Right lobe of liver (tissue), 6 donors: ENCODE measurements at regions not wholly inside any gene's neighbourhood (a gene's known extent, or its start where the extent isn't known, plus 50 kb on each side); places are given as distances from the start of the nearest gene placed in this dataset.

Experiments used
- ATAC-seq, 4 donors: fragments of 200-7000 bp; cut with Tn5 transposase; one replicate each; pipeline ENCODE4 v1.9.1; 2020; ENCODE audit warnings: mild to moderate bottlenecking in 4 of 4, moderate library complexity in 4 of 4
- DNase-seq, 3 donors: peaks; one replicate each; pipeline ENCODE4 v3.0.0-alpha.2; 2020
- H3K27ac ChIP-seq, 3 donors: fragments of 200-600 bp; one replicate each; pipeline ENCODE4 v1.8.0; 2022
- H3K27me3 ChIP-seq, 2 donors: fragments of 200-600 bp; one replicate each; pipeline ENCODE4 v1.8.0; 2022
- H3K36me3 ChIP-seq, 4 donors: fragments of 200-600 bp; sonication (generic) in 1 of 4; one replicate each; pipeline versions ENCODE4 v1.5.1 to v1.8.0; 2017 to 2022; ENCODE audit warnings: control low read depth in 1 of 4
- H3K4me1 ChIP-seq, 4 donors: fragments of 200-600 bp; sonication (generic) in 1 of 4; one replicate each; pipeline versions ENCODE4 v1.5.1 to v1.8.0; 2017 to 2022; ENCODE audit warnings: control low read depth in 1 of 4
- H3K4me3 ChIP-seq, 3 donors: fragments of 200-600 bp; one replicate each; pipeline ENCODE4 v1.8.0; 2022
- H3K9me3 ChIP-seq, 4 donors: fragments of 200-600 bp; sonication (generic) in 1 of 4; one replicate each; pipeline versions ENCODE4 v1.5.1 to v1.8.0; 2017 to 2022; ENCODE audit warnings: control low read depth in 1 of 4
- CTCF ChIP-seq, 4 donors: fragments of 200-600 bp in 3 of 4; fragments of 450-650 bp in 1 of 4; IDR thresholded peaks; one replicate each; pipeline versions ENCODE4 v1.5.1 to v1.8.0; 2016 to 2022; ENCODE audit warnings: antibody characterized with exemption in 4 of 4, mild to moderate bottlenecking in 2 of 4
- POLR2A ChIP-seq: fragments of 450-650 bp; IDR thresholded peaks from one replicate; pipeline ENCODE4 v1.6.1; 2017; ENCODE audit warnings: antibody characterized with exemption, mild to moderate bottlenecking
- WGBS: methylation state at CpG from one replicate; pipeline ENCODE4 v1.1.6; 2018; ENCODE audit warnings: low coverage, low lambda C conversion rate; ENCODE audit not compliant: insufficient coverage; ENCODE audit errors: missing lambda C conversion rate; 5-methylcytosine and 5-hydroxymethylcytosine counted together
- intact Hi-C, 2 donors: fragments of 100-400 bp; cut with DNase I; formaldehyde crosslinking; loops; one replicate each; pipeline versions ENCODE4 v1.11.2 to v1.14.1; 2022
- donor health status: DM: no; HTN: yes; CAD: no.
- donor health status: DM: no; HTN: no; CAD: no.
- donor health status: DM: no; HTN: no; CAD: no.
- donor health status: DM: no; HTN: yes; CAD: no.
- donor health status: DM: no; HTN: yes; CAD: no.

GRCh38 chr4:164542431-164542830 is 211.5 kb upstream of the SMIM31 start:
- intact Hi-C loops = no loop called here
- TF ChIP-seq CTCF (IDR thresholded peaks at IDR 0.05) = no peak
- TF ChIP-seq POLR2A = no peak

GRCh38 chr4:164550989-164551712 is 202.8 kb upstream of the SMIM31 start:
- DNase-seq (no peak), ATAC-seq (no peak)
- intact Hi-C loops = no loop called here
- H3K27ac ChIP-seq = no peak overlapping the region
- H3K4me1 ChIP-seq = no peaks in the 10 kb centered on the region
- TF ChIP-seq POLR2A = no peak
- no peak for TF ChIP-seq CTCF (IDR thresholded peaks at IDR 0.05)
- H3K27me3 ChIP-seq = no peaks in the 10 kb centered on the region
- WGBS = 36% methylated on average over 3 of the region's 5 CpGs
- H3K4me3 ChIP-seq = no peak overlapping the region
- H3K9me3 ChIP-seq = no peaks in the 10 kb centered on the region
- no peaks in the 10 kb centered on the region for H3K36me3 ChIP-seq

More at GRCh38 chr4:164542431-164542830, 211.5 kb upstream of the SMIM31 start:
- ATAC-seq (no peak), DNase-seq (no peak)
- Histone ChIP-seq H3K36me3 (no peaks in the 10 kb centered on the region), H3K4me3 (no peak overlapping the region), H3K27ac (no peak overlapping the region), H3K9me3 (no peaks in the 10 kb centered on the region), H3K4me1 (no peaks in the 10 kb centered on the region), H3K27me3 (no peaks in the 10 kb centered on the region)
- WGBS = 31% methylated on average over 1 of the region's 1 CpG

- no peak overlapping the region for H3K4me3 ChIP-seq
- H3K4me1 ChIP-seq = no peaks in the 10 kb centered on the region
- WGBS = 13% methylated on average over 1 of the region's 4 CpGs
- H3K9me3 ChIP-seq = no peaks in the 10 kb centered on the region
- H3K36me3 ChIP-seq = no peaks in the 10 kb centered on the region
- H3K27me3 ChIP-seq = no peaks in the 10 kb centered on the region
- no peak for TF ChIP-seq POLR2A
- TF ChIP-seq CTCF (IDR thresholded peaks at IDR 0.05) = no peak
- intact Hi-C loops = no loop called here
- DNase-seq = no peak
- no peak overlapping the region for H3K27ac ChIP-seq
- ATAC-seq = no peak
Observed at GRCh38 chr4:164551713-164552040, 202.3 kb upstream of the SMIM31 start.

GRCh38 chr4:164571593-164572390 is 182.1 kb upstream of the SMIM31 start:
- H3K27me3 ChIP-seq = no peaks in the 10 kb centered on the region
- TF ChIP-seq CTCF (IDR thresholded peaks at IDR 0.05) (no peak), POLR2A (no peak)

More at GRCh38 chr4:164571593-164572390, 182.1 kb upstream of the SMIM31 start:
- H3K36me3 ChIP-seq = no peaks in the 10 kb centered on the region
- intact Hi-C loops = no loop called here
- ATAC-seq (no peak), DNase-seq (no peak)
- no peaks in the 10 kb centered on the region for H3K9me3 ChIP-seq
- no peak overlapping the region for H3K4me3 ChIP-seq
- WGBS = 42% methylated on average over 7 of the region's 7 CpGs
- H3K4me1 ChIP-seq = no peaks in the 10 kb centered on the region
- H3K27ac ChIP-seq = no peak overlapping the region
